ENCODE measurements at regions not wholly inside any gene's neighbourhood (a gene's known extent, or its start where the extent isn't known, plus 50 kb on each side); places are given as distances from the start of the nearest gene placed in this dataset.
A peak's percentile ranks its signal among the peaks of the same experiment; 100 is the strongest.
"Not testable (repeated sequence)": the region's sequence is repeated elsewhere in the genome, so short reads cannot be mapped to it uniquely, and the experiment has no call there.

GRCh38 chr9:31321686-31322085, 1062.8 kb upstream of the ACO1 start:
- ChIA-PET CTCF (no interaction called here), POLR2A (no interaction called here)
- Histone ChIP-seq H3K9me3 (ENCODE audit: control insufficient read depth in 2 of 3, low read length in 3 of 3) (no peaks in the 10 kb centered on the region), H3K4me3 (ENCODE audit: low read length) (no peak overlapping the region), H3K27me3 (ENCODE audit: control insufficient read depth in 2 of 2, insufficient read depth in 2 of 2, low read length in 2 of 2) (no peaks in the 10 kb centered on the region), H3K4me1 (ENCODE audit: control insufficient read depth in 2 of 2, insufficient read depth in 2 of 2, low read length in 2 of 2) (peaks cover 18 to 32% of the 10 kb centered on the region in 2 donors), H3K27ac (ENCODE audit: low read depth, low read length) (no peak overlapping the region), H3K36me3 (ENCODE audit: control insufficient read depth in 2 of 3, insufficient read depth in 3 of 3, low read length in 3 of 3) (no peaks in the 10 kb centered on the region)
- H3K4me3 Mint-ChIP-seq: no peak overlapping the region
- DNase-seq: no peak
- H3K27me3 Mint-ChIP-seq: peaks cover 0 to 3% (median 0%) of the 10 kb centered on the region in 5 donors
- H3K27ac Mint-ChIP-seq: peak overlapping the region in 6 of 9 donors; percentile 65 to 95 (median 79)
- H3K9me3 Mint-ChIP-seq: peaks cover 0 to 4% (median 0%) of the 10 kb centered on the region in 11 donors
- no peaks in the 10 kb centered on the region for H3K36me3 Mint-ChIP-seq
- no peak for ATAC-seq
- intact Hi-C loops (cut with micrococcal nuclease): loop anchor here in 1 of 2 donors (2.0 to 5.0 kb wide), 4 partner anchors 13 to 476 kb away; no protein-coding TSS in a partner anchor
- H3K4me1 Mint-ChIP-seq: peaks cover 10 to 46% (median 39%) of the 10 kb centered on the region in 7 donors

- H3K36me3 ChIP-seq (ENCODE audit: control insufficient read depth in 2 of 3, insufficient read depth in 3 of 3, low read length in 3 of 3): no peaks in the 10 kb centered on the region
- Mint-ChIP-seq H3K9me3 (peaks cover 0 to 14% (median 0%) of the 10 kb centered on the region in 11 donors), H3K4me3 (peak overlapping the region in 9 of 10 donors; percentile 18 to 72 (median 57)), H3K27ac (peak overlapping the region; percentile 30 to 95 (median 78)), H3K27me3 (no peaks in the 10 kb centered on the region), H3K4me1 (peaks cover 10 to 53% (median 47%) of the 10 kb centered on the region in 7 donors), H3K36me3 (peaks cover 0 to 3% (median 0%) of the 10 kb centered on the region in 5 donors)
- POLR2A ChIA-PET: interaction anchor here (0.6 to 2.3 kb wide), 6 partner anchors 9 to 41 kb away, joined by 3 to 11 read pairs (median 4); no protein-coding TSS in a partner anchor
- intact Hi-C loops (cut with micrococcal nuclease): loop anchor here in 1 of 2 donors (1.0 to 5.0 kb wide), 7 partner anchors 12 to 473 kb away; no protein-coding TSS in a partner anchor
- no peaks in the 10 kb centered on the region for H3K9me3 ChIP-seq (ENCODE audit: control insufficient read depth in 2 of 3, low read length in 3 of 3)
- CTCF ChIA-PET: interaction anchor here (1.2 to 1.4 kb wide), 2 partner anchors 11 to 12 kb away, joined by 3 to 4 read pairs; no protein-coding TSS in a partner anchor
- DNase-seq (peak in 6 of 9 donors; percentile 35 to 69 (median 55)), ATAC-seq (peak; percentile 73)
- H3K27me3 ChIP-seq (ENCODE audit: control insufficient read depth in 2 of 2, insufficient read depth in 2 of 2, low read length in 2 of 2): no peaks in the 10 kb centered on the region
- peaks cover 18 to 32% of the 10 kb centered on the region in 2 donors for H3K4me1 ChIP-seq (ENCODE audit: control insufficient read depth in 2 of 2, insufficient read depth in 2 of 2, low read length in 2 of 2)
- peak overlapping the region; percentile 49 for H3K27ac ChIP-seq (ENCODE audit: low read depth, low read length)
- H3K4me3 ChIP-seq (ENCODE audit: low read length): peak overlapping the region; percentile 7
Observed at GRCh38 chr9:31323726-31324444, 1060.6 kb upstream of the ACO1 start.

- H3K9me3 Mint-ChIP-seq: peaks cover 0 to 14% (median 0%) of the 10 kb centered on the region in 11 donors
- Histone ChIP-seq H3K9me3 (ENCODE audit: control insufficient read depth in 2 of 3, low read length in 3 of 3) (no peaks in the 10 kb centered on the region), H3K4me1 (ENCODE audit: control insufficient read depth in 2 of 2, insufficient read depth in 2 of 2, low read length in 2 of 2) (peaks cover 18 to 32% of the 10 kb centered on the region in 2 donors), H3K27me3 (ENCODE audit: control insufficient read depth in 2 of 2, insufficient read depth in 2 of 2, low read length in 2 of 2) (no peaks in the 10 kb centered on the region), H3K36me3 (ENCODE audit: control insufficient read depth in 2 of 3, insufficient read depth in 3 of 3, low read length in 3 of 3) (no peaks in the 10 kb centered on the region), H3K4me3 (ENCODE audit: low read length) (no peak overlapping the region), H3K27ac (ENCODE audit: low read depth, low read length) (no peak overlapping the region)
- ChIA-PET CTCF (interaction anchor here (0.8 kb wide), 1 partner anchor 20 kb away, joined by 4 read pairs; no protein-coding TSS in a partner anchor), POLR2A (interaction anchor here (0.8 kb wide), 1 partner anchor 10 kb away, joined by 4 read pairs; no protein-coding TSS in a partner anchor)
- no peak for ATAC-seq
- peaks cover 0 to 3% (median 0%) of the 10 kb centered on the region in 5 donors for H3K36me3 Mint-ChIP-seq
- intact Hi-C loops (cut with micrococcal nuclease): no loop called here
- peaks cover 10 to 51% (median 47%) of the 10 kb centered on the region in 7 donors for H3K4me1 Mint-ChIP-seq
- DNase-seq: no peak
- peak overlapping the region in 8 of 9 donors; percentile 54 to 95 (median 80) for H3K27ac Mint-ChIP-seq
- no peaks in the 10 kb centered on the region for H3K27me3 Mint-ChIP-seq
- no peak overlapping the region for H3K4me3 Mint-ChIP-seq
Observed at GRCh38 chr9:31325778-31326177, 1058.7 kb upstream of the ACO1 start.

- H3K4me3 Mint-ChIP-seq; DNase-seq; H3K36me3 Mint-ChIP-seq; intact Hi-C loops (cut with micrococcal nuclease); H3K4me3 ChIP-seq (ENCODE audit: low read length); POLR2A ChIA-PET; H3K27me3 ChIP-seq (ENCODE audit: control insufficient read depth in 2 of 2, insufficient read depth in 2 of 2, low read length in 2 of 2); H3K27me3 Mint-ChIP-seq; ATAC-seq; H3K27ac ChIP-seq (ENCODE audit: low read depth, low read length); H3K9me3 ChIP-seq (ENCODE audit: control insufficient read depth in 2 of 3, low read length in 3 of 3); H3K36me3 ChIP-seq (ENCODE audit: control insufficient read depth in 2 of 3, insufficient read depth in 3 of 3, low read length in 3 of 3); CTCF ChIA-PET: not testable (repeated sequence)
- Mint-ChIP-seq H3K27ac (peak overlapping the region in 7 of 9 donors; percentile 63 to 95 (median 84)), H3K4me1 (peaks cover 10 to 47% (median 46%) of the 10 kb centered on the region in 7 donors), H3K9me3 (peaks cover 0 to 14% (median 0%) of the 10 kb centered on the region in 11 donors)
- H3K4me1 ChIP-seq (ENCODE audit: control insufficient read depth in 2 of 2, insufficient read depth in 2 of 2, low read length in 2 of 2): peaks cover 18 to 28% of the 10 kb centered on the region in 2 donors
Observed at GRCh38 chr9:31326883-31327282, 1057.6 kb upstream of the ACO1 start.

- intact Hi-C loops (cut with micrococcal nuclease): loop anchor here in 1 of 2 donors (5.0 kb wide), 1 partner anchor 262 kb away; no protein-coding TSS in a partner anchor
- H3K4me1 Mint-ChIP-seq: peaks cover 6 to 28% (median 20%) of the 10 kb centered on the region in 7 donors
- H3K4me1 ChIP-seq (ENCODE audit: control insufficient read depth in 2 of 2, insufficient read depth in 2 of 2, low read length in 2 of 2): peaks cover 23 to 26% of the 10 kb centered on the region in 2 donors
- DNase-seq (no peak), ATAC-seq (peak; percentile 14)
- H3K27me3 ChIP-seq (ENCODE audit: control insufficient read depth in 2 of 2, insufficient read depth in 2 of 2, low read length in 2 of 2): no peaks in the 10 kb centered on the region
- H3K36me3 ChIP-seq (ENCODE audit: control insufficient read depth in 2 of 3, insufficient read depth in 3 of 3, low read length in 3 of 3): no peaks in the 10 kb centered on the region
- H3K9me3 Mint-ChIP-seq: peaks cover 0 to 6% (median 2%) of the 10 kb centered on the region in 11 donors
- no peak overlapping the region for H3K4me3 ChIP-seq (ENCODE audit: low read length)
- no peak overlapping the region for H3K27ac ChIP-seq (ENCODE audit: low read depth, low read length)
- peak overlapping the region in 4 of 9 donors; percentile 9 to 92 (median 77) for H3K27ac Mint-ChIP-seq
- H3K4me3 Mint-ChIP-seq: peak overlapping the region in 2 of 10 donors; percentile 36 to 69
- CTCF ChIA-PET: interaction anchor here (0.7 to 1.3 kb wide), 2 partner anchors 10 to 11 kb away, joined by 3 to 4 read pairs; no protein-coding TSS in a partner anchor
- peaks cover 0 to 4% (median 0%) of the 10 kb centered on the region in 5 donors for H3K36me3 Mint-ChIP-seq
- peaks cover 0 to 10% (median 2%) of the 10 kb centered on the region in 3 experiments for H3K9me3 ChIP-seq (ENCODE audit: control insufficient read depth in 2 of 3, low read length in 3 of 3)
- POLR2A ChIA-PET: interaction anchor here (0.6 to 2.6 kb wide), 5 partner anchors 9 to 1192 kb away, joined by 3 to 22 read pairs (median 4); no protein-coding TSS in a partner anchor
- H3K27me3 Mint-ChIP-seq: peaks cover 0 to 3% (median 0%) of the 10 kb centered on the region in 5 donors
Observed at GRCh38 chr9:31334837-31335528, 1049.5 kb upstream of the ACO1 start.
